ENCODE measurements at regions not wholly inside any gene's neighbourhood (a gene's known extent, or its start where the extent isn't known, plus 50 kb on each side); places are given as distances from the start of the nearest gene placed in this dataset.

- ATAC-seq, result no peak
- Histone ChIP-seq H3K27me3 (no peaks in the 10 kb centered on the region), H3K27ac (no peak overlapping the region), H3K4me3 (no peak overlapping the region), H3K4me1 (no peaks in the 10 kb centered on the region), H3K36me3 (no peaks in the 10 kb centered on the region), H3K9me3 (peaks cover 0 to 40% (median 3%) of the 10 kb centered on the region in 11 donors)
- no peak for TF ChIP-seq CTCF (IDR thresholded peaks at IDR 0.05)
- no peak for DNase-seq
- WGBS, 2 donors, result 91% methylated on average over 4 of the region's 4 CpGs
- intact Hi-C loops (cut with DNase I), result no loop called here
Measured at GRCh38 chr5:105460721-105461120, 1898.1 kb upstream of the NUDT12 start.

- WGBS, 2 donors, result 42 to 55% methylated on average over 3 of the region's 3 CpGs
Measured at GRCh38 chr5:105453216-105453807, 1890.7 kb upstream of the NUDT12 start.

GRCh38 chr5:105448271-105448670 lies 1885.7 kb upstream of the NUDT12 start:
- Histone ChIP-seq H3K36me3 (no peaks in the 10 kb centered on the region), H3K27ac (no peak overlapping the region), H3K27me3 (no peaks in the 10 kb centered on the region), H3K4me1 (no peaks in the 10 kb centered on the region), H3K4me3 (no peak overlapping the region), H3K9me3 (peaks cover 0 to 15% (median 0%) of the 10 kb centered on the region in 11 donors)
- DNase-seq (no peak), ATAC-seq (no peak)
- intact Hi-C loops (cut with DNase I), result no loop called here
- TF ChIP-seq CTCF (IDR thresholded peaks at IDR 0.05), result no peak
- 75 to 80% methylated on average over 3 of the region's 3 CpGs for WGBS, 2 donors

More at GRCh38 chr5:105453216-105453807, 1890.7 kb upstream of the NUDT12 start:
- intact Hi-C loops (cut with DNase I), result no loop called here
- ATAC-seq, result no peak
- H3K4me3 ChIP-seq, result no peak overlapping the region
- TF ChIP-seq CTCF (IDR thresholded peaks at IDR 0.05), result no peak
- H3K27me3 ChIP-seq, result no peaks in the 10 kb centered on the region
- no peak overlapping the region for H3K27ac ChIP-seq
- peaks cover 0 to 10% (median 0%) of the 10 kb centered on the region in 11 donors for H3K9me3 ChIP-seq
- H3K36me3 ChIP-seq, result no peaks in the 10 kb centered on the region
- no peaks in the 10 kb centered on the region for H3K4me1 ChIP-seq
- DNase-seq, result no peak

- no peak overlapping the region for H3K4me3 ChIP-seq
- no peak for TF ChIP-seq CTCF (IDR thresholded peaks at IDR 0.05)
- WGBS, 2 donors, result 28 to 32% methylated on average over 2 of the region's 2 CpGs
- H3K27me3 ChIP-seq, result peaks cover 0 to 4% (median 0%) of the 10 kb centered on the region in 7 donors
- peaks cover 0 to 3% (median 0%) of the 10 kb centered on the region in 11 donors for H3K9me3 ChIP-seq
- no peak for DNase-seq
- no peaks in the 10 kb centered on the region for H3K4me1 ChIP-seq
- H3K36me3 ChIP-seq, result no peaks in the 10 kb centered on the region
- no peak overlapping the region for H3K27ac ChIP-seq
- ATAC-seq, result no peak
- intact Hi-C loops (cut with DNase I), result no loop called here
Measured at GRCh38 chr5:105430516-105430915, 1867.9 kb upstream of the NUDT12 start.
